A673 (cell line): ENCODE measurements at regions not wholly inside any gene's neighbourhood (a gene's known extent, or its start where the extent isn't known, plus 50 kb on each side); places are given as distances from the start of the nearest gene placed in this dataset.

Source experiments
- BruUV-seq: library from RNA; stranded (reverse); fragments of 400-500 nt; replicated peaks from 2 replicates; lab custom pipeline; 2021; lab: Mats Ljungman, UMichigan
- CTCF ChIA-PET: fragments of 300-600 bp; sonication (Branson Sonifier 250); formaldehyde crosslinking; loops from one replicate; lab custom pipeline; 2022; ENCODE audit warnings: antibody characterized with exemption; lab: Charles Lee
- POLR2A ChIA-PET: fragments of 300-600 bp; sonication (Branson Sonifier 250); formaldehyde crosslinking; loops from one replicate; lab custom pipeline; 2022; ENCODE audit warnings: antibody characterized with exemption; ENCODE audit not compliant: low non-redundant PET; lab: Charles Lee
- DNase-seq: peaks from one replicate; pipeline ENCODE4 v3.0.0-alpha.2; 2015; ENCODE audit warnings: low spot score
- H3K27ac ChIP-seq: fragments of 200-600 bp; sonication (generic); 2 replicates; pipeline ENCODE4 v1.5.1; 2016; ENCODE audit warnings: mixed run types, low read depth, mild to moderate bottlenecking, mixed read lengths, antibody characterized with exemption, low read length; ENCODE audit not compliant: poor library complexity, severe bottlenecking
- H3K27me3 ChIP-seq: fragments of 200-600 bp; sonication (generic); replicated peaks from 2 replicates; pipeline ENCODE4 v1.6.1; 2017; ENCODE audit warnings: mixed run types, low read depth, mild to moderate bottlenecking, mixed read lengths, antibody characterized with exemption, low read length; ENCODE audit not compliant: insufficient read depth, poor library complexity
- H3K36me3 ChIP-seq: fragments of 200-600 bp; sonication (generic); 2 replicates; pipeline ENCODE4 v1.6.1; 2016; ENCODE audit warnings: mixed run types, mild to moderate bottlenecking, mixed read lengths, antibody characterized with exemption, low read length; ENCODE audit not compliant: insufficient read depth, poor library complexity, severe bottlenecking
- H3K4me1 ChIP-seq: fragments of 200-600 bp; sonication (generic); 2 replicates; pipeline ENCODE4 v1.6.1; 2017; ENCODE audit warnings: mixed run types, mild to moderate bottlenecking, mixed read lengths, antibody characterized with exemption, low read length; ENCODE audit not compliant: insufficient read depth, poor library complexity, severe bottlenecking
- H3K4me3 ChIP-seq: fragments of 200-600 bp; sonication (generic); 2 replicates; pipeline ENCODE4 v1.5.1; 2016; ENCODE audit warnings: low read depth, mixed run types, mild to moderate bottlenecking, mixed read lengths, low read length; ENCODE audit not compliant: poor library complexity, severe bottlenecking
- H3K9me3 ChIP-seq: fragments of 200-600 bp; sonication (generic); 2 replicates; pipeline ENCODE4 v1.6.1; 2016; ENCODE audit warnings: mixed run types, low read depth, mild to moderate bottlenecking, mixed read lengths, antibody characterized with exemption, low read length; ENCODE audit not compliant: poor library complexity, severe bottlenecking
- EZH2 ChIP-seq: fragments of 200-600 bp; sonication (generic); IDR thresholded peaks from 2 replicates; pipeline ENCODE4 v1.6.1; 2017; ENCODE audit warnings: borderline replicate concordance, low read depth, mild to moderate bottlenecking, mixed read lengths, antibody characterized with exemption, low read length; ENCODE audit not compliant: poor library complexity, severe bottlenecking
- intact Hi-C: fragments of 100-400 bp; cut with micrococcal nuclease; formaldehyde crosslinking; loops from one replicate; pipeline ENCODE4 v1.10.0; 2022; ENCODE audit not compliant: unreplicated experiment
- TF ChIP-seq, protein P1 (sequence below): fragments of 300-800, 200-600 bp; sonication (generic); conservative IDR thresholded peaks from 2 replicates; pipeline ENCODE4 v1.5.1; 2017; ENCODE audit warnings: low read depth, mild to moderate bottlenecking, antibody characterized with exemption, low read length, moderate library complexity, mixed read lengths

DNA sequence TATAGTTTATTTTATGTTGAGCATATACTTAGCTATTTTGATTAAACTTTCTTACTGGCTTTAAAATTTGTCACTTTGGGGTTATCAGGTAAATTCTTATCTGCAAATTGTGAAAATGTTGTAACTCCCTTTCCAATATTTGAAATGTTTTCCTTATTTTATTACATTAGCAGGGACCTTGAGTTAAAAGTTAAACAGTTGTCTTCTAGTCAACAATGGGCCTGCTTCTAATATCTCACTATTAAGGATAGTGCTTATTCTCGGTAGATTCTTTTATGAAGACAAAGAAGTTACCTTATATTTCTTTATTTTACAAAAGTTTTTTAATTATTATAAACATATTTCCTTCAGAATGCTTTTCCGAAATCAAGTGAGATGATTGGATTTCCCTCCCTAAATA lies 53.7 kb upstream of the AHR start:
- H3K9me3 ChIP-seq = no peaks in the 10 kb centered on the region
- no peak overlapping the region for H3K4me3 ChIP-seq
- H3K4me1 ChIP-seq = no peaks in the 10 kb centered on the region
- no peaks in the 10 kb centered on the region for H3K36me3 ChIP-seq
- ChIA-PET CTCF (no interaction called here), POLR2A (no interaction called here)
- TF ChIP-seq, protein P1, sequence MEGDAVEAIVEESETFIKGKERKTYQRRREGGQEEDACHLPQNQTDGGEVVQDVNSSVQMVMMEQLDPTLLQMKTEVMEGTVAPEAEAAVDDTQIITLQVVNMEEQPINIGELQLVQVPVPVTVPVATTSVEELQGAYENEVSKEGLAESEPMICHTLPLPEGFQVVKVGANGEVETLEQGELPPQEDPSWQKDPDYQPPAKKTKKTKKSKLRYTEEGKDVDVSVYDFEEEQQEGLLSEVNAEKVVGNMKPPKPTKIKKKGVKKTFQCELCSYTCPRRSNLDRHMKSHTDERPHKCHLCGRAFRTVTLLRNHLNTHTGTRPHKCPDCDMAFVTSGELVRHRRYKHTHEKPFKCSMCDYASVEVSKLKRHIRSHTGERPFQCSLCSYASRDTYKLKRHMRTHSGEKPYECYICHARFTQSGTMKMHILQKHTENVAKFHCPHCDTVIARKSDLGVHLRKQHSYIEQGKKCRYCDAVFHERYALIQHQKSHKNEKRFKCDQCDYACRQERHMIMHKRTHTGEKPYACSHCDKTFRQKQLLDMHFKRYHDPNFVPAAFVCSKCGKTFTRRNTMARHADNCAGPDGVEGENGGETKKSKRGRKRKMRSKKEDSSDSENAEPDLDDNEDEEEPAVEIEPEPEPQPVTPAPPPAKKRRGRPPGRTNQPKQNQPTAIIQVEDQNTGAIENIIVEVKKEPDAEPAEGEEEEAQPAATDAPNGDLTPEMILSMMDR = no peak
- no peak for TF ChIP-seq EZH2
- H3K27ac ChIP-seq = no peak overlapping the region
- no peaks in the 10 kb centered on the region for H3K27me3 ChIP-seq
- intact Hi-C loops = no loop called here
- DNase-seq = no peak
- BruUV-seq = no TSS peak

DNA sequence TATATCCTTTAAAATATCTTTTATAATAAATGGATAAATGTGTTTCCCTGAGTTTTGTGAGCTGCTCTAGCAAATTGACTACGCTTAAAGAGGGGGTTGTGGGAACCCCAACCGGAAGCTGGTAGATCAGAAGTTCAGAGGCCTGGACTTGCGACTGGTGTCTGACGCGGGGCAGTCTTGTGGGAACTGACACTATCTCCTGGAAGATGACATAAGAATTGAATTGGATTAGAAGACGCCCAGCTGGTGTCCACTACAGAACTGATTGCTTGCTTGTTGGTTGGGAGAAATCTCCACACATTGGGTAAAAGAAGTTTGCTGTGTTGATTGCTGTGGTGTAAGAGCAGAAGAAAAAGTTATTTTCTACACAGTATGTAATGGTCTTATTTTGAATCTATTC lies 51.1 kb upstream of the AHR start:
- TF ChIP-seq, protein P1 = no peak
- no peak for TF ChIP-seq EZH2
- intact Hi-C loops = no loop called here
- no peaks in the 10 kb centered on the region for H3K27me3 ChIP-seq
- no peak for DNase-seq
- POLR2A ChIA-PET = no interaction called here
- H3K4me3 ChIP-seq = no peak overlapping the region
- no peaks in the 10 kb centered on the region for H3K9me3 ChIP-seq
- no peaks in the 10 kb centered on the region for H3K4me1 ChIP-seq
- H3K36me3 ChIP-seq = no peaks in the 10 kb centered on the region
- H3K27ac ChIP-seq = no peak overlapping the region
- CTCF ChIA-PET = interaction anchor here (0.6 kb wide), 1 partner anchor 60 kb away, joined by 3 read pairs; no protein-coding TSS in a partner anchor
- BruUV-seq = no TSS peak

DNA sequence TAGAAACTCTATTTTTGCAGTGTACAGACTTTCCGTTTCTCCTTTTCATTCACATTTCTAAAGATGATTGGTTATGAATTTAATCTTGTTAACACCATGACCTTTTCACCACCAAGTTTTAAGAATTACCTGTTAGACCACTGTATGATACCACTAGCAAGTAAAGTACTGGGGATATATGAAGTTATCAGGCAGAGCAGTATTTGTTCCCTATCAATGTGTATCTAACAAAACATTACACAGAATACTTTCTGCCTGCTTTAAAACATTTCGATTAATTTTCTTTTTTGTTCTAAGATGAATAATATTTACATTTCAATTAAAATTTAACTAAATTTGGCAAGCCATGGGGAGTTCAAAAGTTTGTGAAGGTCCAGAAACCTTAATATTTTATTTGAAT lies 49.9 kb upstream of the AHR start:
- Histone ChIP-seq H3K36me3 (no peaks in the 10 kb centered on the region), H3K9me3 (no peaks in the 10 kb centered on the region), H3K4me3 (no peak overlapping the region), H3K4me1 (no peaks in the 10 kb centered on the region), H3K27me3 (no peaks in the 10 kb centered on the region), H3K27ac (no peak overlapping the region)
- ChIA-PET POLR2A (no interaction called here), CTCF (no interaction called here)
- TF ChIP-seq EZH2 = no peak
- no TSS peak for BruUV-seq
- DNase-seq = no peak
- intact Hi-C loops = no loop called here
